ENCODE measurements at regions not wholly inside any gene's neighbourhood (a gene's known extent, or its start where the extent isn't known, plus 50 kb on each side); places are given as distances from the start of the nearest gene placed in this dataset.

- H3K4me3 ChIP-seq (ENCODE audit: low read length), result no peak overlapping the region
- no peak for TF ChIP-seq CTCF (IDR thresholded peaks at IDR 0.05; ENCODE audit: insufficient read depth, low read depth, low read length, missing control alignments)
- DNase-seq (ENCODE audit: low read depth), result peak; percentile 71
Observed at GRCh38 chr4:168019019-168019651, 73.2 kb upstream of the ANXA10 start.

GRCh38 chr4:168019921-168020320, 72.4 kb upstream of the ANXA10 start:
- no peak for DNase-seq (ENCODE audit: low read depth)
- no peak overlapping the region for H3K4me3 ChIP-seq (ENCODE audit: low read length)
- TF ChIP-seq CTCF (IDR thresholded peaks at IDR 0.05; ENCODE audit: insufficient read depth, low read depth, low read length, missing control alignments), result no peak

GRCh38 chr4:168021666-168022065, 70.7 kb upstream of the ANXA10 start:
- no peak overlapping the region for H3K4me3 ChIP-seq (ENCODE audit: low read length)
- peak; percentile 81 for DNase-seq (ENCODE audit: low read depth)
- no peak for TF ChIP-seq CTCF (IDR thresholded peaks at IDR 0.05; ENCODE audit: insufficient read depth, low read depth, low read length, missing control alignments)

GRCh38 chr4:168028568-168028967, 63.8 kb upstream of the ANXA10 start:
- DNase-seq (ENCODE audit: low read depth), result peak; percentile 40
- peak; percentile 30 for TF ChIP-seq CTCF (IDR thresholded peaks at IDR 0.05; ENCODE audit: insufficient read depth, low read depth, low read length, missing control alignments)
- no peak overlapping the region for H3K4me3 ChIP-seq (ENCODE audit: low read length)

GRCh38 chr4:168028970-168029597, 63.3 kb upstream of the ANXA10 start:
- H3K4me3 ChIP-seq (ENCODE audit: low read length), result no peak overlapping the region
- DNase-seq (ENCODE audit: low read depth), result peak; percentile 46
- TF ChIP-seq CTCF (IDR thresholded peaks at IDR 0.05; ENCODE audit: insufficient read depth, low read depth, low read length, missing control alignments), result no peak

- no peak for DNase-seq (ENCODE audit: low read depth)
- TF ChIP-seq CTCF (IDR thresholded peaks at IDR 0.05; ENCODE audit: insufficient read depth, low read depth, low read length, missing control alignments), result no peak
Observed at GRCh38 chr4:168037676-168038075, 54.7 kb upstream of the ANXA10 start.

GRCh38 chr4:168039593-168039992, 52.7 kb upstream of the ANXA10 start:
- no peak for DNase-seq (ENCODE audit: low read depth)
- TF ChIP-seq CTCF (IDR thresholded peaks at IDR 0.05; ENCODE audit: insufficient read depth, low read depth, low read length, missing control alignments), result no peak
- H3K4me3 ChIP-seq (ENCODE audit: low read length), result no peak overlapping the region

More at GRCh38 chr4:168037676-168038075, 54.7 kb upstream of the ANXA10 start:
- H3K4me3 ChIP-seq (ENCODE audit: low read length), result no peak overlapping the region
